ENCODE measurements at regions not wholly inside any gene's neighbourhood (a gene's known extent, or its start where the extent isn't known, plus 50 kb on each side); places are given as distances from the start of the nearest gene placed in this dataset.

DNA sequence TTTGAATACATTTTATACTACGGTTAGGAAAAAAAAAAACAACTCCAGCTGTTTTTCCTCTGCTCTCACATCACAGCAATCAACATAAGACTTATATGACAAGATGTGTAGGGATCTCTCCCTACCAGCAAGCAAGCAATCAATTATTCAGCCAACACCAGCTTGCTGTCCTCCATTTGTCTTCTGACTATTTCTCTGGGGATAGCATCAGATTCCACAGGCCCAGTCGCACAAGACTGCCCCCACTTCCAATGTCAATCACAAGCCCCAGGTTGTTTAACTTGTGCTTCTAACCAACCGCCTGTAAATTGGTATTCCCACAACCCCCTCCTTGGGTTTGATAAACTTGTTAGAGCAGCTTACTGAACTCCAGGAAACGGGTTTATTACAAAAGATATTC, 873.1 kb upstream of the TMPRSS15 start:
- Histone ChIP-seq H3K27ac (ENCODE audit: low read depth, low read length) (no peak overlapping the region), H3K36me3 (ENCODE audit: control insufficient read depth, insufficient read depth, low read length) (no peaks in the 10 kb centered on the region), H3K4me3 (ENCODE audit: low read length) (no peak overlapping the region), H3K9ac (ENCODE audit: extremely low read depth, low read length, poor library complexity, severe bottlenecking) (no peak overlapping the region), H3K4me1 (ENCODE audit: control insufficient read depth, insufficient read depth, low read length) (no peaks in the 10 kb centered on the region), H3K27me3 (ENCODE audit: control insufficient read depth, insufficient read depth, low read length, poor library complexity, severe bottlenecking) (no peaks in the 10 kb centered on the region), H3K9me3 (ENCODE audit: control insufficient read depth, low read length) (no peaks in the 10 kb centered on the region)
- Mint-ChIP-seq H3K4me1 (no peaks in the 10 kb centered on the region), H3K27ac (no peak overlapping the region), H3K27me3 (ENCODE audit: insufficient read depth) (no peaks in the 10 kb centered on the region), H3K4me3 (no peak overlapping the region), H3K9me3 (no peaks in the 10 kb centered on the region), H3K36me3 (ENCODE audit: low read depth) (no peaks in the 10 kb centered on the region)
- 96 to 100% methylated on average over 1 to 3 of the region's 4 CpGs for WGBS, 2 experiments (ENCODE audit: insufficient coverage in 1 of 2, insufficient read length in 1 of 2)
- TF ChIP-seq, protein P1, sequence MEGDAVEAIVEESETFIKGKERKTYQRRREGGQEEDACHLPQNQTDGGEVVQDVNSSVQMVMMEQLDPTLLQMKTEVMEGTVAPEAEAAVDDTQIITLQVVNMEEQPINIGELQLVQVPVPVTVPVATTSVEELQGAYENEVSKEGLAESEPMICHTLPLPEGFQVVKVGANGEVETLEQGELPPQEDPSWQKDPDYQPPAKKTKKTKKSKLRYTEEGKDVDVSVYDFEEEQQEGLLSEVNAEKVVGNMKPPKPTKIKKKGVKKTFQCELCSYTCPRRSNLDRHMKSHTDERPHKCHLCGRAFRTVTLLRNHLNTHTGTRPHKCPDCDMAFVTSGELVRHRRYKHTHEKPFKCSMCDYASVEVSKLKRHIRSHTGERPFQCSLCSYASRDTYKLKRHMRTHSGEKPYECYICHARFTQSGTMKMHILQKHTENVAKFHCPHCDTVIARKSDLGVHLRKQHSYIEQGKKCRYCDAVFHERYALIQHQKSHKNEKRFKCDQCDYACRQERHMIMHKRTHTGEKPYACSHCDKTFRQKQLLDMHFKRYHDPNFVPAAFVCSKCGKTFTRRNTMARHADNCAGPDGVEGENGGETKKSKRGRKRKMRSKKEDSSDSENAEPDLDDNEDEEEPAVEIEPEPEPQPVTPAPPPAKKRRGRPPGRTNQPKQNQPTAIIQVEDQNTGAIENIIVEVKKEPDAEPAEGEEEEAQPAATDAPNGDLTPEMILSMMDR (conservative IDR thresholded peaks at IDR 0.05), result no peak
- DNase-seq, result no peak

DNA sequence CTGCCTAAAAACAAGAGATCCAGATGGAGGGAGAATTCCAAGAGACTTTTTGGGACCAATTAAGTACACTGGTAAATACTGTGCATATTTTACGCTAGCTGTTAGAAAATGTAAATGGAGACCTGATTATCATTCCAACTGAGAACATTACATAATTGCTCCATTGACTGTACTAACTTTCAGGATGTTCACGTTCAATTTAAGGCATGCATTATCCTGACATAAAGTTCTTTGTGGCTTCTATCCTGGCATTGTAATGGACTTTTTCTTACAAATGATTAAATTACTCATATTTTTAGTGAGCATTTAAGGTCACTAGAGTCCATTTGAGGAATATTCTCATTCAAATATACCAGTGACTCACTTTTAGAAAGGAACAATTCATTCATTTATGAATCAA, 883.3 kb upstream of the TMPRSS15 start:
- Mint-ChIP-seq H3K4me3 (no peak overlapping the region), H3K27ac (no peak overlapping the region), H3K4me1 (no peaks in the 10 kb centered on the region), H3K36me3 (ENCODE audit: low read depth) (no peaks in the 10 kb centered on the region), H3K27me3 (ENCODE audit: insufficient read depth) (no peaks in the 10 kb centered on the region), H3K9me3 (no peaks in the 10 kb centered on the region)
- H3K9ac ChIP-seq (ENCODE audit: extremely low read depth, low read length, poor library complexity, severe bottlenecking), result no peak overlapping the region
- no peak for DNase-seq
- H3K4me3 ChIP-seq (ENCODE audit: low read length), result no peak overlapping the region
- TF ChIP-seq, protein P1 (conservative IDR thresholded peaks at IDR 0.05), result no peak
- H3K27ac ChIP-seq (ENCODE audit: low read depth, low read length), result no peak overlapping the region
- H3K27me3 ChIP-seq (ENCODE audit: control insufficient read depth, insufficient read depth, low read length, poor library complexity, severe bottlenecking), result no peaks in the 10 kb centered on the region
- no peaks in the 10 kb centered on the region for H3K36me3 ChIP-seq (ENCODE audit: control insufficient read depth, insufficient read depth, low read length)
- WGBS, 2 experiments (ENCODE audit: insufficient coverage in 1 of 2, insufficient read length in 1 of 2), result 80 to 92% methylated on average over 1 to 2 of the region's 2 CpGs
- H3K9me3 ChIP-seq (ENCODE audit: control insufficient read depth, low read length), result no peaks in the 10 kb centered on the region
- H3K4me1 ChIP-seq (ENCODE audit: control insufficient read depth, insufficient read depth, low read length), result no peaks in the 10 kb centered on the region

DNA sequence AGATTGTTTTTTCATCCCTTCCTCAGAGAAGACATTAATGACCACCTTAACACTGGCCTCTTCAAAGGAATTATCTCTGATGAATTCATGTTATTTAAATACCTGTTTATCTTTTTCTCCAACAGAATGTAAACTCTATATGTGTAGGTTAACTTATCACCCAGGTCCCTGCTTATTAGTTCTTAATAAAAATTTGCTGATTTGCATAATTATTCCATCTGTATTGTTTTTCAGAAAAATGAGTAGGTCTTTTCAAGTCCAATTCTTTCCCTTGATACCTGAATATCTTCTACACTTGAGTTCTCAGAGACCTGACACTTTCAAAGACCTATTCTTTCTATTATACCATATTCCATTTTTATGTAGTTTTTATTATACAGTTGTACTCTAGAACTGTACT, 886.7 kb upstream of the TMPRSS15 start:
- Histone ChIP-seq H3K27me3 (ENCODE audit: control insufficient read depth, insufficient read depth, low read length, poor library complexity, severe bottlenecking) (no peaks in the 10 kb centered on the region), H3K36me3 (ENCODE audit: control insufficient read depth, insufficient read depth, low read length) (no peaks in the 10 kb centered on the region), H3K4me1 (ENCODE audit: control insufficient read depth, insufficient read depth, low read length) (no peaks in the 10 kb centered on the region), H3K9me3 (ENCODE audit: control insufficient read depth, low read length) (no peaks in the 10 kb centered on the region), H3K4me3 (ENCODE audit: low read length) (no peak overlapping the region), H3K27ac (ENCODE audit: low read depth, low read length) (no peak overlapping the region), H3K9ac (ENCODE audit: extremely low read depth, low read length, poor library complexity, severe bottlenecking) (no peak overlapping the region)
- H3K27me3 Mint-ChIP-seq (ENCODE audit: insufficient read depth), result no peaks in the 10 kb centered on the region
- no peaks in the 10 kb centered on the region for H3K4me1 Mint-ChIP-seq
- H3K4me3 Mint-ChIP-seq, result no peak overlapping the region
- no peak overlapping the region for H3K27ac Mint-ChIP-seq
- H3K36me3 Mint-ChIP-seq (ENCODE audit: low read depth), result no peaks in the 10 kb centered on the region
- no peak for DNase-seq
- peaks cover 3% of the 10 kb centered on the region for H3K9me3 Mint-ChIP-seq
- TF ChIP-seq, protein P1 (conservative IDR thresholded peaks at IDR 0.05), result no peak

Measured in endodermal cell (in vitro differentiated cells).